IMR-90 (cell line): ENCODE measurements at regions not wholly inside any gene's neighbourhood (a gene's known extent, or its start where the extent isn't known, plus 50 kb on each side); places are given as distances from the start of the nearest gene placed in this dataset.

Experiments used
- ATAC-seq: fragments of 200-7000 bp; cut with Tn5 transposase; 2 replicates; pipeline ENCODE4 v1.9.1; 2020; ENCODE audit warnings: low read depth, mild to moderate bottlenecking, moderate library complexity
- BruUV-seq: library from RNA; stranded (reverse); fragments of 400-500 nt; replicated peaks from 2 replicates; lab custom pipeline; 2021; lab: Mats Ljungman, UMichigan
- CTCF ChIA-PET: fragments of 300-600 bp; formaldehyde crosslinking; extraction: SDS; loops from one replicate; lab custom pipeline; 2021; ENCODE audit warnings: antibody characterized with exemption; lab: Yijun Ruan, JAX
- POLR2A ChIA-PET: fragments of 300-600 bp; sonication (Branson Sonifier 250); formaldehyde crosslinking; loops from one replicate; lab custom pipeline; 2022; ENCODE audit warnings: antibody characterized with exemption; ENCODE audit not compliant: unreplicated experiment; lab: Charles Lee
- DNase-seq: peaks from one replicate; pipeline ENCODE4 v3.0.0; 2013
- H2AFZ ChIP-seq: replicated peaks from 2 replicates; pipeline ENCODE3; 2013; ENCODE audit warnings: low read length, mild to moderate bottlenecking; ENCODE audit not compliant: poor library complexity
- H2AK5ac ChIP-seq: 2 replicates; pipeline ENCODE4 v1.6.1; 2013; ENCODE audit warnings: low read depth, low read length, inconsistent platforms
- H2AK9ac ChIP-seq: replicated peaks from 2 replicates; pipeline ENCODE3; 2013; ENCODE audit warnings: mild to moderate bottlenecking, low read depth, low read length, moderate library complexity; ENCODE audit not compliant: poor library complexity
- H2BK120ac ChIP-seq: 2 replicates; pipeline ENCODE4 v1.6.1; 2013; ENCODE audit warnings: low read depth, low read length, inconsistent platforms
- H2BK15ac ChIP-seq: 3 replicates; pipeline ENCODE4 v1.6.1; 2013; ENCODE audit warnings: low read depth, low read length, inconsistent platforms
- H2BK20ac ChIP-seq: 2 replicates; pipeline ENCODE4 v1.6.1; 2013; ENCODE audit warnings: low read depth, mild to moderate bottlenecking, inconsistent platforms, low read length, moderate library complexity
- H2BK5ac ChIP-seq: 2 replicates; pipeline ENCODE4 v1.6.1; 2013; ENCODE audit warnings: mild to moderate bottlenecking, low read depth, low read length, inconsistent platforms; ENCODE audit not compliant: poor library complexity, severe bottlenecking
- H3K14ac ChIP-seq: replicated peaks from 2 replicates; pipeline ENCODE4 v1.6.1; 2013; ENCODE audit warnings: low read depth, low read length, inconsistent platforms
- H3K18ac ChIP-seq: 2 replicates; pipeline ENCODE4 v1.6.1; 2013; ENCODE audit warnings: low read depth, low read length, control low read depth
- H3K23ac ChIP-seq: 2 replicates; pipeline ENCODE4 v1.6.1; 2013; ENCODE audit warnings: low read depth, low read length, inconsistent platforms
- H3K27ac ChIP-seq: 2 replicates; pipeline ENCODE4 v1.5.1; 2013; ENCODE audit warnings: mild to moderate bottlenecking, control low read depth, low read length; ENCODE audit not compliant: insufficient read depth
- H3K27me3 ChIP-seq: 2 replicates; pipeline ENCODE4 v1.6.1; 2013; ENCODE audit warnings: low read length; ENCODE audit not compliant: control insufficient read depth, insufficient read depth
- H3K36me3 ChIP-seq: 2 replicates; pipeline ENCODE4 v1.6.1; 2013; ENCODE audit warnings: low read length, mixed read lengths; ENCODE audit not compliant: control insufficient read depth, insufficient read depth
- H3K4ac ChIP-seq: 2 replicates; pipeline ENCODE4 v1.6.1; 2013; ENCODE audit warnings: low read depth, low read length, inconsistent platforms
- H3K4me1 ChIP-seq: 2 replicates; pipeline ENCODE4 v1.6.1; 2013; ENCODE audit warnings: low read length, mixed read lengths; ENCODE audit not compliant: control insufficient read depth, insufficient read depth
- H3K4me2 ChIP-seq: 2 replicates; pipeline ENCODE4 v1.6.1; 2013; ENCODE audit warnings: low read depth, mild to moderate bottlenecking, control low read depth, low read length, moderate library complexity
- H3K4me3 ChIP-seq: 2 replicates; pipeline ENCODE4 v1.5.1; 2013; ENCODE audit warnings: low read depth, mild to moderate bottlenecking, control low read depth, low read length, moderate library complexity; ENCODE audit not compliant: insufficient read depth
- H3K56ac ChIP-seq: 2 replicates; pipeline ENCODE4 v1.6.1; 2013; ENCODE audit warnings: low read length, inconsistent platforms; ENCODE audit not compliant: insufficient read depth; ENCODE audit errors: extremely low read depth
- H3K79me1 ChIP-seq, 2 experiments: 2 replicates each; pipeline ENCODE4 v1.6.1; 2013; ENCODE audit warnings: low read length in 2 of 2, inconsistent platforms in 1 of 2, low read depth in 1 of 2
- H3K9ac ChIP-seq: 2 replicates; pipeline ENCODE4 v1.6.1; 2013; ENCODE audit warnings: low read depth, low read length, control low read depth
- H3K9me1 ChIP-seq: 2 replicates; pipeline ENCODE4 v1.6.1; 2013; ENCODE audit warnings: low read length, inconsistent platforms; ENCODE audit not compliant: insufficient read depth
- H3K9me3 ChIP-seq: 2 replicates; pipeline ENCODE4 v1.6.1; 2013; ENCODE audit warnings: low read length; ENCODE audit not compliant: control insufficient read depth, insufficient read depth
- H4K20me1 ChIP-seq: 2 replicates; pipeline ENCODE4 v1.6.1; 2013; ENCODE audit warnings: low read length, inconsistent platforms; ENCODE audit not compliant: insufficient read depth
- H4K5ac ChIP-seq: 2 replicates; pipeline ENCODE4 v1.6.1; 2013; ENCODE audit warnings: mild to moderate bottlenecking, low read depth, low read length, control low read depth
- H4K8ac ChIP-seq, 2 experiments: 2 replicates each; pipeline ENCODE4 v1.6.1; 2013; ENCODE audit warnings: low read depth in 2 of 2, low read length in 2 of 2, control low read depth in 1 of 2, inconsistent platforms in 1 of 2
- H4K91ac ChIP-seq: 2 replicates; pipeline ENCODE4 v1.6.1; 2013; ENCODE audit warnings: low read depth, low read length, inconsistent platforms; ENCODE audit not compliant: insufficient read depth
- ELK1 ChIP-seq: fragments of 150-350 bp; IDR thresholded peaks from 2 replicates; pipeline ENCODE4 v1.6.1; 2016; ENCODE audit warnings: low read depth, mild to moderate bottlenecking, low read length, moderate library complexity, borderline replicate concordance
- MAFK ChIP-seq: IDR thresholded peaks from 2 replicates; pipeline ENCODE4 v1.6.1; 2012; ENCODE audit warnings: low read depth, low read length, improper control_type of control experiment
- MXI1 ChIP-seq: IDR thresholded peaks from 2 replicates; pipeline ENCODE4 v1.6.1; 2012; ENCODE audit warnings: low read depth, mild to moderate bottlenecking, low read length, moderate library complexity, borderline replicate concordance
- RAD21 ChIP-seq: IDR thresholded peaks from 2 replicates; pipeline ENCODE4 v1.6.1; 2012; ENCODE audit warnings: low read length, improper control_type of control experiment
- RCOR1 ChIP-seq: IDR thresholded peaks from 2 replicates; pipeline ENCODE4 v1.6.1; 2012; ENCODE audit warnings: mild to moderate bottlenecking, low read length, improper control_type of control experiment; ENCODE audit not compliant: insufficient replicate concordance
- RFX5 ChIP-seq: IDR thresholded peaks from 2 replicates; pipeline ENCODE4 v1.8.0; 2012; ENCODE audit warnings: low read depth, mild to moderate bottlenecking, low read length, moderate library complexity
- WGBS, 2 experiments: methylation state at CpG; one replicate each; pipeline versions ENCODE4 v1.1.5 to v1.1.7; 2013; ENCODE audit warnings: missing lambda C conversion rate in 2 of 2; ENCODE audit not compliant: insufficient read length in 1 of 2; ENCODE audit errors: extremely low coverage in 2 of 2; 5-methylcytosine and 5-hydroxymethylcytosine counted together
- dilution Hi-C: fragments of 300-500 bp; cut with HindIII; formaldehyde crosslinking; loops from one replicate; pipeline ENCODE4 v1.14.3; 2018; ENCODE audit warnings: low sequenced_read_pairs; ENCODE audit not compliant: unreplicated experiment
- in situ Hi-C: fragments of 300-500 bp; cut with MboI; formaldehyde crosslinking; loops from 3 replicates; pipeline ENCODE4 v1.14.3; 2019; ENCODE audit warnings: low sequenced_read_pairs, inconsistent platforms, mixed read lengths
- intact Hi-C: fragments of 100-400 bp; cut with micrococcal nuclease; formaldehyde crosslinking; loops from 2 replicates; pipeline ENCODE4 v1.10.0; 2022
- TF ChIP-seq, protein P1 (sequence below): conservative IDR thresholded peaks from 2 replicates; pipeline ENCODE4 v1.5.1; 2012; ENCODE audit warnings: mild to moderate bottlenecking, low read depth, low read length, improper control_type of control experiment

DNA sequence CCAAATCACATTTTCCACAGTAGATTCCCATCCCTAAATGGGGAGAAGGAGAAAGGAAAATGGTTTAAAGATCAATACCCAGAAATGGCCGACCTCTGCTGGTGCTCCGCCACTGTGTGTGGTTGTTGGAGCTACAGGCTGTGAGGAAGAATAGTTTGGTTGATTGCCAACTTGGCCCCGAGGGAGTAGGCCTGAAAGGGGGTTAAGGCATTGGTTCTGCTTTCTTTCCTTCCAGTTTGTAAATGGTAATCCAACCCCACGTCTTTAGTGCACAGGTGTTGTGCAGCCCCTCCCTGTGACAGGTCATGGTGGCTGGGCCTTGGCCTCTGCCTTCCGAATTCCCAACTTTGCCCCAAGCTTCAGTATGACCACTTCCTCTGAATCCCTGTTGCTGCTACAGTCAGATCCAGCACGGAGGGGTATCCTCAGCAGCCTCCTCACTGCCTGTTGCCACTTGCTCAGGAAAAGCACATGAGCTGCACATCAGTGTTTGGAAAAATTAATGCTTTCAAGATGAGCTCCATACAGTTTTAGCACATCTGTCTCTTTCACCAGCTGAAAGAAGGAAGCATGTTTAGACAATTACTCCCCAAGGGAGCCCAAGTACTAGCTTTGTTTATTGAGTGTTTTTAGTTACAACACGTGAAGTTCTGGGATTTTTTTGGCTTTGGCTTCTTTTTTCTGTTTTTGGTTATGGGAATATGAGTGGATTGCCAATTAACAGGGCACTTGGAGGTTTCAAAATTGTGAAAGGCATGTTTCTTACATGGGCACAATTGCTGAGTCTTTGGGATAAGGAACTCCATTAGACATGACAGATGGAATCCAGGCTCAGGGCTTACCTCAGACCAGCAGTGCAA is 92.3 kb upstream of the ROPN1 start (continued):
- no peak for TF ChIP-seq MAFK

DNA sequence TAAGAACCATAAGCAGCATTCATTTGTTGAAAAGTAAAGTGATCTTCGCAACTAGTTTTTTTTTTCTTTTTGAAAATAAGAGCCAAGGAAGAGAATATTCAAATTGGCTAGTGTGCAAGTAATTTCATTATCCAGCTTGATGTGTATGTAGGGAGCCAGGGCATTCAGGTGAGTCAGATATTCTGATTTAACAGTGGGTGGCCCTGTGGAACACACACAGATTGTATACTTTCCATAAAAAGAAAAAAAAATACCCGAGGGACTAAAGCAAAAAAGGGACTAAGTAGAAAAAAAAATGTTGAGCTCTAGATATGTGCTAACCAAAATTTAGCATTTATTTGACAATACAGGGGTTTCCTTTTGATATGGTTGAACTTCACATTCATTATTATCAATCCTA is 96.9 kb upstream of the ROPN1 start:
- ChIA-PET POLR2A (no interaction called here), CTCF (no interaction called here)
- Histone ChIP-seq H2AK9ac (no peak overlapping the region), H2BK20ac (no peak overlapping the region), H2BK120ac (no peak overlapping the region), H3K4me3 (no peak overlapping the region), H4K91ac (no peak overlapping the region), H4K5ac (no peak overlapping the region), H3K9me3 (no peaks in the 10 kb centered on the region), H3K4ac (no peak overlapping the region), H3K56ac (no peak overlapping the region), H3K79me1 (no peaks in the 10 kb centered on the region; a peak in 1 of 4 replicates), H4K8ac (no peak overlapping the region), H3K9ac (no peak overlapping the region), H3K9me1 (peaks cover 4% of the 10 kb centered on the region; the same call in 1 of the 2 replicates), H3K36me3 (no peaks in the 10 kb centered on the region), H2BK15ac (no peak overlapping the region), H2AFZ (no peak overlapping the region), H3K27ac (no peak overlapping the region), H3K27me3 (peaks cover 7% of the 10 kb centered on the region), H3K4me1 (peaks cover 2% of the 10 kb centered on the region; the same call in 1 of the 2 replicates), H4K20me1 (no peaks in the 10 kb centered on the region; the same call in 1 of the 2 replicates), H3K14ac (no peak overlapping the region), H3K4me2 (no peak overlapping the region), H3K18ac (no peak overlapping the region), H2BK5ac (no peak overlapping the region), H3K23ac (no peak overlapping the region), H2AK5ac (no peak overlapping the region)
- whole genome bisulfite sequencing, 2 experiments: no CpG with 5 or more reads among the region's 2 CpGs
- in situ Hi-C loops: no loop called here
- intact Hi-C loops: no loop called here
- ATAC-seq (no peak), DNase-seq (no peak)
- dilution Hi-C loops: no loop called here
- BruUV-seq: no TSS peak
- TF ChIP-seq, protein P1, sequence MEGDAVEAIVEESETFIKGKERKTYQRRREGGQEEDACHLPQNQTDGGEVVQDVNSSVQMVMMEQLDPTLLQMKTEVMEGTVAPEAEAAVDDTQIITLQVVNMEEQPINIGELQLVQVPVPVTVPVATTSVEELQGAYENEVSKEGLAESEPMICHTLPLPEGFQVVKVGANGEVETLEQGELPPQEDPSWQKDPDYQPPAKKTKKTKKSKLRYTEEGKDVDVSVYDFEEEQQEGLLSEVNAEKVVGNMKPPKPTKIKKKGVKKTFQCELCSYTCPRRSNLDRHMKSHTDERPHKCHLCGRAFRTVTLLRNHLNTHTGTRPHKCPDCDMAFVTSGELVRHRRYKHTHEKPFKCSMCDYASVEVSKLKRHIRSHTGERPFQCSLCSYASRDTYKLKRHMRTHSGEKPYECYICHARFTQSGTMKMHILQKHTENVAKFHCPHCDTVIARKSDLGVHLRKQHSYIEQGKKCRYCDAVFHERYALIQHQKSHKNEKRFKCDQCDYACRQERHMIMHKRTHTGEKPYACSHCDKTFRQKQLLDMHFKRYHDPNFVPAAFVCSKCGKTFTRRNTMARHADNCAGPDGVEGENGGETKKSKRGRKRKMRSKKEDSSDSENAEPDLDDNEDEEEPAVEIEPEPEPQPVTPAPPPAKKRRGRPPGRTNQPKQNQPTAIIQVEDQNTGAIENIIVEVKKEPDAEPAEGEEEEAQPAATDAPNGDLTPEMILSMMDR: no peak
- TF ChIP-seq MXI1 (no peak), RFX5 (no peak), RCOR1 (no peak), ELK1 (no peak), RAD21 (no peak)
